ENCODE measurements at regions not wholly inside any gene's neighbourhood (a gene's known extent, or its start where the extent isn't known, plus 50 kb on each side); places are given as distances from the start of the nearest gene placed in this dataset.

- peaks cover 0 to 13% (median 5%) of the 10 kb centered on the region in 9 donors for H3K4me1 ChIP-seq
- 53 to 74% methylated on average over 5 of the region's 5 CpGs for WGBS, 2 donors
- intact Hi-C loops (cut with DNase I): loop anchor here in 4 of 10 donors (10.0 kb wide), 3 partner anchors 171 to 731 kb away; no protein-coding TSS in a partner anchor
- no peak for DNase-seq
- no peaks in the 10 kb centered on the region for H3K9me3 ChIP-seq
- no peaks in the 10 kb centered on the region for H3K36me3 ChIP-seq
- peaks cover 0 to 59% (median 0%) of the 10 kb centered on the region in 7 donors for H3K27me3 ChIP-seq
- no peak for TF ChIP-seq CTCF (IDR thresholded peaks at IDR 0.05)
- no peak overlapping the region for H3K4me3 ChIP-seq
- ATAC-seq: no peak
- no peak overlapping the region for H3K27ac ChIP-seq
Observed at GRCh38 chrX:40465735-40466551, 114.8 kb upstream of the ATP6AP2 start.

GRCh38 chrX:40462795-40463194 is 118.0 kb upstream of the ATP6AP2 start:
- Histone ChIP-seq H3K36me3 (no peaks in the 10 kb centered on the region), H3K9me3 (no peaks in the 10 kb centered on the region), H3K4me1 (peaks cover 0 to 6% (median 0%) of the 10 kb centered on the region in 9 donors), H3K4me3 (no peak overlapping the region), H3K27me3 (peaks cover 0 to 67% (median 0%) of the 10 kb centered on the region in 7 donors), H3K27ac (no peak overlapping the region)
- no peak for DNase-seq
- intact Hi-C loops (cut with DNase I): loop anchor here in 4 of 10 donors (10.0 kb wide), 3 partner anchors 168 to 728 kb away; no protein-coding TSS in a partner anchor
- no peak for TF ChIP-seq CTCF (IDR thresholded peaks at IDR 0.05)
- 46% methylated on average over 4 of the region's 4 CpGs for WGBS, 2 donors
- no peak for ATAC-seq

GRCh38 chrX:40460926-40461325 is 119.8 kb upstream of the ATP6AP2 start:
- intact Hi-C loops (cut with DNase I): loop anchor here in 4 of 10 donors (10.0 kb wide), 3 partner anchors 166 to 726 kb away; no protein-coding TSS in a partner anchor
- DNase-seq (no peak), ATAC-seq (no peak)
- WGBS, 2 donors: 64 to 72% methylated on average over 5 of the region's 5 CpGs
- Histone ChIP-seq H3K4me1 (peaks cover 0 to 4% (median 0%) of the 10 kb centered on the region in 9 donors), H3K4me3 (no peak overlapping the region), H3K27ac (no peak overlapping the region), H3K36me3 (no peaks in the 10 kb centered on the region), H3K27me3 (peaks cover 0 to 68% (median 0%) of the 10 kb centered on the region in 7 donors), H3K9me3 (no peaks in the 10 kb centered on the region)
- no peak for TF ChIP-seq CTCF (IDR thresholded peaks at IDR 0.05)

- intact Hi-C loops (cut with DNase I): loop anchor here in 4 of 10 donors (10.0 kb wide), 3 partner anchors 165 to 725 kb away; no protein-coding TSS in a partner anchor
- Histone ChIP-seq H3K27ac (no peak overlapping the region), H3K9me3 (no peaks in the 10 kb centered on the region), H3K27me3 (peaks cover 0 to 72% (median 0%) of the 10 kb centered on the region in 7 donors), H3K4me3 (no peak overlapping the region), H3K36me3 (no peaks in the 10 kb centered on the region), H3K4me1 (no peaks in the 10 kb centered on the region)
- TF ChIP-seq CTCF (IDR thresholded peaks at IDR 0.05): no peak
- 48 to 53% methylated on average over 5 of the region's 5 CpGs for WGBS, 2 donors
- DNase-seq (no peak), ATAC-seq (no peak)
Observed at GRCh38 chrX:40459571-40460158, 121.1 kb upstream of the ATP6AP2 start.
